Upper lobe of left lung (tissue), 6 donors: ENCODE measurements at regions not wholly inside any gene's neighbourhood (a gene's known extent, or its start where the extent isn't known, plus 50 kb on each side); places are given as distances from the start of the nearest gene placed in this dataset.

Experiments
- ATAC-seq, 2 donors: fragments of 200-7000 bp; cut with Tn5 transposase; one replicate each; pipeline ENCODE4 v1.9.1; 2022; ENCODE audit warnings: mild to moderate bottlenecking in 2 of 2, moderate library complexity in 2 of 2; ENCODE audit not compliant: low FRiP score in 2 of 2
- DNase-seq, 2 donors: peaks; one replicate each; pipeline ENCODE4 v3.0.0-alpha.2; 2019 to 2020
- H3K27ac ChIP-seq, 4 donors: fragments of 200-600 bp; sonication (generic); one replicate each; pipeline ENCODE4 v1.5.1; 2016 to 2019
- H3K27me3 ChIP-seq, 4 donors: fragments of 200-600 bp; sonication (generic); one replicate each; pipeline ENCODE4 v1.5.1; 2017 to 2019
- H3K36me3 ChIP-seq, 4 donors: fragments of 200-600 bp; sonication (generic); one replicate each; pipeline ENCODE4 v1.5.1; 2016 to 2019
- H3K4me1 ChIP-seq, 4 donors: fragments of 200-600 bp; sonication (generic); one replicate each; pipeline ENCODE4 v1.5.1; 2018 to 2019
- H3K4me3 ChIP-seq, 4 donors: fragments of 200-600 bp; sonication (generic); one replicate each; pipeline ENCODE4 v1.5.1; 2017 to 2019; ENCODE audit warnings: mild to moderate bottlenecking in 2 of 4, moderate library complexity in 1 of 4
- H3K9me3 ChIP-seq, 4 donors: fragments of 200-600 bp; sonication (generic); one replicate each; pipeline ENCODE4 v1.5.1; 2018 to 2019
- CTCF ChIP-seq, 6 experiments: fragments of 450-650 bp in 4 of 6; fragments of 200-600 bp in 2 of 6; sonication (generic) in 2 of 6; IDR thresholded peaks; one replicate each; pipeline ENCODE4 v1.5.1; 2016 to 2019; ENCODE audit warnings: antibody characterized with exemption in 6 of 6
- EP300 ChIP-seq, 4 donors: sonication (generic); formaldehyde crosslinking; IDR thresholded peaks; one replicate each; pipeline ENCODE4 v1.5.1; 2017; ENCODE audit warnings: antibody characterized with exemption in 4 of 4, control low read depth in 2 of 4
- POLR2A ChIP-seq, 4 donors: fragments of 450-650 bp; IDR thresholded peaks; one replicate each; pipeline ENCODE4 v1.5.1; 2016 to 2017; ENCODE audit warnings: antibody characterized with exemption in 4 of 4, mild to moderate bottlenecking in 2 of 4
- POLR2AphosphoS5 ChIP-seq, 2 donors: sonication (generic); formaldehyde crosslinking; IDR thresholded peaks; one replicate each; pipeline ENCODE4 v1.5.1; 2017; ENCODE audit warnings: antibody characterized with exemption in 2 of 2
- WGBS, 2 donors: methylation state at CpG; one replicate each; pipeline ENCODE4 v1.1.5; 2017 to 2018; 5-methylcytosine and 5-hydroxymethylcytosine counted together
- donor health status: DM: no; HTN: no; CAD: no; lungs with moderate emphysema.
- donor health status: DM: no; HTN: yes; CAD: no; lungs with severe emphysema.

- H3K4me3 ChIP-seq, result no peak overlapping the region
- 92 to 94% methylated on average over 3 of the region's 3 CpGs for WGBS, 2 donors
Observed at GRCh38 chr18:65227970-65228369, 522.8 kb upstream of the CDH7 start.

GRCh38 chr18:65221736-65222135 lies 529.1 kb upstream of the CDH7 start:
- H3K4me3 ChIP-seq, result no peak overlapping the region
- ATAC-seq (no peak), DNase-seq (no peak)
- H3K27ac ChIP-seq, result no peak overlapping the region
- H3K9me3 ChIP-seq, result no peaks in the 10 kb centered on the region
- H3K36me3 ChIP-seq, result no peaks in the 10 kb centered on the region
- no peaks in the 10 kb centered on the region for H3K27me3 ChIP-seq
- TF ChIP-seq CTCF (IDR thresholded peaks at IDR 0.05), result no peak
- no peak for TF ChIP-seq POLR2A (IDR thresholded peaks at IDR 0.05)
- no peak for TF ChIP-seq EP300 (IDR thresholded peaks at IDR 0.05)
- no peak for TF ChIP-seq POLR2AphosphoS5 (IDR thresholded peaks at IDR 0.05)
- no peaks in the 10 kb centered on the region for H3K4me1 ChIP-seq
- 91 to 92% methylated on average over 1 of the region's 1 CpG for WGBS, 2 donors

More at GRCh38 chr18:65227970-65228369, 522.8 kb upstream of the CDH7 start:
- H3K27ac ChIP-seq, result no peak overlapping the region
- H3K9me3 ChIP-seq, result no peaks in the 10 kb centered on the region
- no peaks in the 10 kb centered on the region for H3K27me3 ChIP-seq
- H3K4me1 ChIP-seq, result no peaks in the 10 kb centered on the region
- DNase-seq (no peak), ATAC-seq (no peak)
- no peaks in the 10 kb centered on the region for H3K36me3 ChIP-seq
- no peak for TF ChIP-seq CTCF (IDR thresholded peaks at IDR 0.05)
- TF ChIP-seq POLR2AphosphoS5 (IDR thresholded peaks at IDR 0.05), result no peak
- TF ChIP-seq POLR2A (IDR thresholded peaks at IDR 0.05), result no peak
- TF ChIP-seq EP300 (IDR thresholded peaks at IDR 0.05), result no peak

GRCh38 chr18:65221115-65221514 lies 529.7 kb upstream of the CDH7 start:
- TF ChIP-seq CTCF (IDR thresholded peaks at IDR 0.05) (no peak), POLR2A (IDR thresholded peaks at IDR 0.05) (no peak), POLR2AphosphoS5 (IDR thresholded peaks at IDR 0.05) (no peak), EP300 (IDR thresholded peaks at IDR 0.05) (no peak)
- ATAC-seq (no peak), DNase-seq (no peak)
- no peaks in the 10 kb centered on the region for H3K27me3 ChIP-seq
- no peak overlapping the region for H3K27ac ChIP-seq
- WGBS, 2 donors, result 97 to 99% methylated on average over 6 of the region's 6 CpGs
- H3K4me3 ChIP-seq, result no peak overlapping the region
- H3K4me1 ChIP-seq, result no peaks in the 10 kb centered on the region
- H3K36me3 ChIP-seq, result no peaks in the 10 kb centered on the region
- H3K9me3 ChIP-seq, result no peaks in the 10 kb centered on the region

GRCh38 chr18:65215865-65216466 lies 534.8 kb upstream of the CDH7 start:
- 68 to 69% methylated on average over 11 of the region's 11 CpGs for WGBS, 2 donors

More at GRCh38 chr18:65215865-65216466, 534.8 kb upstream of the CDH7 start:
- H3K36me3 ChIP-seq, result no peaks in the 10 kb centered on the region
- H3K27ac ChIP-seq, result no peak overlapping the region
- H3K27me3 ChIP-seq, result no peaks in the 10 kb centered on the region
- no peaks in the 10 kb centered on the region for H3K4me1 ChIP-seq
- H3K4me3 ChIP-seq, result no peak overlapping the region
- TF ChIP-seq POLR2A (IDR thresholded peaks at IDR 0.05) (no peak), CTCF (IDR thresholded peaks at IDR 0.05) (no peak), POLR2AphosphoS5 (IDR thresholded peaks at IDR 0.05) (no peak), EP300 (IDR thresholded peaks at IDR 0.05) (no peak)
- ATAC-seq, result no peak
- H3K9me3 ChIP-seq, result no peaks in the 10 kb centered on the region
- no peak for DNase-seq
